SKM-1 (cell line): ENCODE measurements at regions not wholly inside any gene's neighbourhood (a gene's known extent, or its start where the extent isn't known, plus 50 kb on each side); places are given as distances from the start of the nearest gene placed in this dataset.
"Not testable (repeated sequence)": the region's sequence is repeated elsewhere in the genome, so short reads cannot be mapped to it uniquely, and the experiment has no call there.

Experiments used
- DNase-seq: peaks from one replicate; lab custom pipeline; 2025; ENCODE audit not compliant: unreplicated experiment; lab: John Stamatoyannopoulos, UW

- DNase-seq: no peak
These were observed 302.5 kb downstream of the BMPER start for GRCh38 chr7:34207810-34208209.

- no peak for DNase-seq
These were observed 303.7 kb downstream of the BMPER start for GRCh38 chr7:34208878-34209621.

GRCh38 chr7:34211018-34211417 is 305.7 kb downstream of the BMPER start:
- no peak for DNase-seq

- DNase-seq: no peak
These were observed 312.6 kb downstream of the BMPER start for GRCh38 chr7:34217972-34218371.

GRCh38 chr7:34219153-34219718 is 313.9 kb downstream of the BMPER start:
- DNase-seq: no peak

- DNase-seq: no peak
These were observed 315.3 kb downstream of the BMPER start for GRCh38 chr7:34220506-34221185.

GRCh38 chr7:34222316-34222715 is 317.0 kb downstream of the BMPER start:
- no peak for DNase-seq

GRCh38 chr7:34222722-34223121 is 317.4 kb downstream of the BMPER start:
- DNase-seq: no peak

GRCh38 chr7:34224281-34224680 is 318.9 kb downstream of the BMPER start:
- no peak for DNase-seq

- no peak for DNase-seq
These were observed 319.9 kb downstream of the BMPER start for GRCh38 chr7:34225193-34225592.

- no peak for DNase-seq
These were observed 322.2 kb downstream of the BMPER start for GRCh38 chr7:34227525-34227924.

GRCh38 chr7:34235101-34235500 is 329.8 kb downstream of the BMPER start:
- DNase-seq: not testable (repeated sequence)

- DNase-seq: no peak
These were observed 330.7 kb downstream of the BMPER start for GRCh38 chr7:34236057-34236456.

- no peak for DNase-seq
These were observed 331.6 kb downstream of the BMPER start for GRCh38 chr7:34236839-34237492.

- no peak for DNase-seq
These were observed 332.1 kb downstream of the BMPER start for GRCh38 chr7:34237493-34237849.

GRCh38 chr7:34240417-34240816 is 335.1 kb downstream of the BMPER start:
- DNase-seq: no peak

GRCh38 chr7:34242391-34242790 is 337.1 kb downstream of the BMPER start:
- no peak for DNase-seq

GRCh38 chr7:34245246-34245645 is 339.9 kb downstream of the BMPER start:
- no peak for DNase-seq

GRCh38 chr7:34247468-34247867 is 342.1 kb downstream of the BMPER start:
- no peak for DNase-seq

- no peak for DNase-seq
These were observed 343.9 kb downstream of the BMPER start for GRCh38 chr7:34249192-34249591.

- no peak for DNase-seq
These were observed 354.9 kb downstream of the BMPER start for GRCh38 chr7:34260279-34260678.

GRCh38 chr7:34263168-34263567 is 357.8 kb downstream of the BMPER start:
- DNase-seq: no peak
